Endothelial cell of hepatic sinusoid (primary cell): ENCODE measurements at regions not wholly inside any gene's neighbourhood (a gene's known extent, or its start where the extent isn't known, plus 50 kb on each side); places are given as distances from the start of the nearest gene placed in this dataset.

Experiments
- in situ Hi-C: cut with HindIII; loops from 2 replicates; pipeline ENCODE4 v1.10.0; 2017; ENCODE audit warnings: low sequenced_read_pairs

- in situ Hi-C loops, result no loop called here
Observed at GRCh38 chr5:82332064-82332855, 54.1 kb upstream of the RPS23 start.

- in situ Hi-C loops, result no loop called here
Observed at GRCh38 chr5:82331557-82331956, 53.4 kb upstream of the RPS23 start.

DNA sequence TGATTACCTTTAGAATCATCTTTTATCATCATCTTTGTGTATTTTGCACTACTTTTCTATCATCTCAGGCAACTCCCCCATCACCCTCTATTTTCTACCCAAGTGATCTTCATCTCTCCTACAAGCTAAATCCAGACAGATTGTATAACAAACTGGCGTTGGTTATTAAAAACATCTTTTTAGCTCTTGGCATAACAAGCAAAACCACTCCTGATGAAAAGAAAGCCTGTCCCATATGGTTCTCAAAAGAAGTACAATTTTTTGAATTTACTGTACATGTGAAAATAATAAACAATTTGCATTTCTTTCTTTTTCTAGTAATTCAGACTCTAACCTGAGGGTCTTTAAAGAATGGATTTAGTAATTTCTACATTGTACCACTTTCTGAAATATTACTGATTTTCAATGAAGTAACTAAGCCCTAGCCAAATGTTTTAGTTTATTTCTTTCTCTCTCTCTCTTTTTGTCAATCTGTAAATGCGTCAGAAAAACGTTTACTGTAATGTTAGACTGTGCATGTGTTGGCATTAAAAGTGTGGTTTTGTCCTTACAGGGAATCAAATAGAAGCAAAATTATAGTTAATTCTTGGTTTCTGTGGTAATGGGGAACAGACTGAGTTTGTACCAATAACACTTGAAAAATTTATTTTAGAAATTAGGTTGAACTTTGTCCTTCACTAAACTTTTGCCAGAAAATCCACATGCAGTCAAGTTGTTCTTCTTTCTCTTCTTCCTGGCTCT lies 52.5 kb upstream of the RPS23 start:
- in situ Hi-C loops, result no loop called here

- in situ Hi-C loops, result no loop called here
Observed at GRCh38 chr5:82329393-82329792, 51.2 kb upstream of the RPS23 start.
